SH-SY5Y (cell line): ENCODE measurements at regions not wholly inside any gene's neighbourhood (a gene's known extent, or its start where the extent isn't known, plus 50 kb on each side); places are given as distances from the start of the nearest gene placed in this dataset.

Experiments
- GATA3 ChIP-seq: IDR thresholded peaks from 2 replicates; pipeline ENCODE4 v1.6.1; 2011; ENCODE audit warnings: low read depth, mild to moderate bottlenecking, low read length, moderate library complexity

DNA sequence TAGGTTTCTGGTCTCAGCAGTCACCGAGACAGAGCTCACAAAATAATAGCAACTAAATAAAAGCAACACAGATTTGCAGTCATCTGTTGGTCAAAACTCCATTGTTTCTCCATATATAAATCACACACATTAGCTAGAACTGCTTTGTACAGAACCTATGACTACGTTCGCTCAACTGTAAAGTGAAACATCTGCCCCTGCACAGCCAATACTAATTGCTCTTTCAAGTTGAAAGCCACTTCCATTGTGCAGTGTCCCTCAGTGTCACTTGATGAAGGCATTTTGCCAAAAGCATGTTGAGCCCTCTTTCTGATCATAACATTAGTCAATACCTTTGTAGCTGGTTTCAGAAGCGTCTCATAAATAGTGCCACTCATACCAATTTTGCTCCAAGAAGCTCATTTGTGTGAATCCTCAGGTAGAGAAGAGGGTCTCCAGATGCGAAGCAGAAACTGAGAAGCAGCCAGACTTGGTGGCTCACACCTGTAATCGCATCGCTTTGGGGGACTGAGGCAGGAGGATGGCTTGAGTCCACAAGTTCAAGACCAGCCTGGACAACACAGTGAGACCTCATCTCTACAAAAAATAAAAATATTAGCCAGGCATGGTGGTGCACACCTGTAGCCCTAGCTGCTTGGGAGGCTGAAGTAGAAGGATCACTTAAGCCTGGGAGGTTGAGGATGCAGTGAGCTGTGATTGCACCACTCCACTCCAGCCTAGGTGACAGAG is 68.9 kb downstream of the PERP start:
- no peak for TF ChIP-seq GATA3
